ENCODE measurements at regions not wholly inside any gene's neighbourhood (a gene's known extent, or its start where the extent isn't known, plus 50 kb on each side); places are given as distances from the start of the nearest gene placed in this dataset.

- intact Hi-C loops (cut with DNase I) = no loop called here
- no peaks in the 10 kb centered on the region for H3K4me1 ChIP-seq
- H3K9me3 ChIP-seq = no peaks in the 10 kb centered on the region
- H3K27me3 ChIP-seq = no peaks in the 10 kb centered on the region
- ATAC-seq (no peak), DNase-seq (no peak)
- TF ChIP-seq CTCF (IDR thresholded peaks at IDR 0.05) (no peak), POLR2A (IDR thresholded peaks at IDR 0.05) (no peak)
- no peak overlapping the region for H3K4me3 ChIP-seq
- no peaks in the 10 kb centered on the region for H3K36me3 ChIP-seq
- 66% methylated on average over 6 of the region's 9 CpGs for WGBS (ENCODE audit: insufficient coverage, low coverage, low lambda C conversion rate, missing lambda C conversion rate)
- H3K27ac ChIP-seq = no peak overlapping the region
These were observed 380.1 kb upstream of the SULF2 start for GRCh38 chr20:48165401-48165685.

- Histone ChIP-seq H3K27ac (no peak overlapping the region), H3K36me3 (no peaks in the 10 kb centered on the region), H3K4me3 (no peak overlapping the region), H3K9me3 (no peaks in the 10 kb centered on the region), H3K4me1 (no peaks in the 10 kb centered on the region), H3K27me3 (no peaks in the 10 kb centered on the region)
- 53% methylated on average over 16 of the region's 17 CpGs for WGBS (ENCODE audit: insufficient coverage, low coverage, low lambda C conversion rate, missing lambda C conversion rate)
- no peak for TF ChIP-seq POLR2A (IDR thresholded peaks at IDR 0.05)
- intact Hi-C loops (cut with DNase I) = no loop called here
- ATAC-seq (no peak), DNase-seq (no peak)
These were observed 379.5 kb upstream of the SULF2 start for GRCh38 chr20:48164566-48165400.

GRCh38 chr20:48164034-48164433, 378.8 kb upstream of the SULF2 start:
- intact Hi-C loops (cut with DNase I) = no loop called here
- 43% methylated on average over 3 of the region's 7 CpGs for WGBS (ENCODE audit: insufficient coverage, low coverage, low lambda C conversion rate, missing lambda C conversion rate)
- ATAC-seq (no peak), DNase-seq (no peak)
- H3K9me3 ChIP-seq = no peaks in the 10 kb centered on the region
- no peaks in the 10 kb centered on the region for H3K36me3 ChIP-seq
- H3K4me3 ChIP-seq = no peak overlapping the region
- no peak for TF ChIP-seq CTCF (IDR thresholded peaks at IDR 0.05)
- no peak for TF ChIP-seq POLR2A (IDR thresholded peaks at IDR 0.05)
- no peaks in the 10 kb centered on the region for H3K4me1 ChIP-seq
- no peak overlapping the region for H3K27ac ChIP-seq
- no peaks in the 10 kb centered on the region for H3K27me3 ChIP-seq

- H3K9me3 ChIP-seq = no peaks in the 10 kb centered on the region
- 22% methylated on average over 5 of the region's 7 CpGs for WGBS (ENCODE audit: insufficient coverage, low coverage, low lambda C conversion rate, missing lambda C conversion rate)
- no peaks in the 10 kb centered on the region for H3K27me3 ChIP-seq
- DNase-seq (no peak), ATAC-seq (no peak)
- TF ChIP-seq CTCF (IDR thresholded peaks at IDR 0.05) = no peak
- TF ChIP-seq POLR2A (IDR thresholded peaks at IDR 0.05) = no peak
- intact Hi-C loops (cut with DNase I) = no loop called here
- no peaks in the 10 kb centered on the region for H3K36me3 ChIP-seq
- H3K4me3 ChIP-seq = no peak overlapping the region
- no peaks in the 10 kb centered on the region for H3K4me1 ChIP-seq
- H3K27ac ChIP-seq = no peak overlapping the region
These were observed 378.2 kb upstream of the SULF2 start for GRCh38 chr20:48163505-48163904.

- no peaks in the 10 kb centered on the region for H3K27me3 ChIP-seq
- no peaks in the 10 kb centered on the region for H3K36me3 ChIP-seq
- no peak overlapping the region for H3K27ac ChIP-seq
- H3K9me3 ChIP-seq = no peaks in the 10 kb centered on the region
- H3K4me3 ChIP-seq = no peak overlapping the region
- ATAC-seq = no peak
- TF ChIP-seq POLR2A (IDR thresholded peaks at IDR 0.05) (no peak), CTCF (IDR thresholded peaks at IDR 0.05) (no peak)
- 71% methylated on average over 3 of the region's 13 CpGs for WGBS (ENCODE audit: insufficient coverage, low coverage, low lambda C conversion rate, missing lambda C conversion rate)
- no peaks in the 10 kb centered on the region for H3K4me1 ChIP-seq
- intact Hi-C loops (cut with DNase I) = no loop called here
- no peak for DNase-seq
These were observed 377.3 kb upstream of the SULF2 start for GRCh38 chr20:48162621-48163020.

All from right lobe of liver (tissue), 6 donors.